HG03139 (cell line): ENCODE measurements at regions not wholly inside any gene's neighbourhood (a gene's known extent, or its start where the extent isn't known, plus 50 kb on each side); places are given as distances from the start of the nearest gene placed in this dataset.
"Not testable (repeated sequence)": the region's sequence is repeated elsewhere in the genome, so short reads cannot be mapped to it uniquely, and the experiment has no call there.

Experiments
- ATAC-seq: cut with Tn5 transposase; IDR thresholded peaks from one replicate; pipeline ENCODE4 v1.9.1; 2021; ENCODE audit not compliant: unreplicated experiment

- ATAC-seq = no peak
Observed at GRCh38 chr6:26257272-26257671, 107.7 kb upstream of the BTN3A2 start.

- ATAC-seq = no peak
Observed at GRCh38 chr6:26258212-26258977, 106.6 kb upstream of the BTN3A2 start.

GRCh38 chr6:26260110-26260637 is 104.8 kb upstream of the BTN3A2 start:
- ATAC-seq = no peak

- no peak for ATAC-seq
Observed at GRCh38 chr6:26260725-26261490, 104.1 kb upstream of the BTN3A2 start.

GRCh38 chr6:26264547-26264946 is 100.5 kb upstream of the BTN3A2 start:
- no peak for ATAC-seq

- no peak for ATAC-seq
Observed at GRCh38 chr6:26267083-26267589, 97.9 kb upstream of the BTN3A2 start.

- no peak for ATAC-seq
Observed at GRCh38 chr6:26268659-26269402, 96.2 kb upstream of the BTN3A2 start.

GRCh38 chr6:26269531-26270485 is 95.2 kb upstream of the BTN3A2 start:
- no peak for ATAC-seq

- ATAC-seq = no peak
Observed at GRCh38 chr6:26270486-26270861, 94.5 kb upstream of the BTN3A2 start.

- ATAC-seq = peak; percentile 35
Observed at GRCh38 chr6:26270903-26271667, 93.9 kb upstream of the BTN3A2 start.

GRCh38 chr6:26271668-26272024 is 93.4 kb upstream of the BTN3A2 start:
- no peak for ATAC-seq

- no peak for ATAC-seq
Observed at GRCh38 chr6:26272171-26272637, 92.8 kb upstream of the BTN3A2 start.

GRCh38 chr6:26273673-26274588 is 91.1 kb upstream of the BTN3A2 start:
- ATAC-seq = no peak

GRCh38 chr6:26275663-26276062 is 89.3 kb upstream of the BTN3A2 start:
- no peak for ATAC-seq

- ATAC-seq = no peak
Observed at GRCh38 chr6:26276841-26277648, 88.0 kb upstream of the BTN3A2 start.

GRCh38 chr6:26278536-26278935 is 86.5 kb upstream of the BTN3A2 start:
- no peak for ATAC-seq

GRCh38 chr6:26279371-26279770 is 85.6 kb upstream of the BTN3A2 start:
- not testable (repeated sequence) for ATAC-seq
